ENCODE measurements at regions not wholly inside any gene's neighbourhood (a gene's known extent, or its start where the extent isn't known, plus 50 kb on each side); places are given as distances from the start of the nearest gene placed in this dataset.

DNA sequence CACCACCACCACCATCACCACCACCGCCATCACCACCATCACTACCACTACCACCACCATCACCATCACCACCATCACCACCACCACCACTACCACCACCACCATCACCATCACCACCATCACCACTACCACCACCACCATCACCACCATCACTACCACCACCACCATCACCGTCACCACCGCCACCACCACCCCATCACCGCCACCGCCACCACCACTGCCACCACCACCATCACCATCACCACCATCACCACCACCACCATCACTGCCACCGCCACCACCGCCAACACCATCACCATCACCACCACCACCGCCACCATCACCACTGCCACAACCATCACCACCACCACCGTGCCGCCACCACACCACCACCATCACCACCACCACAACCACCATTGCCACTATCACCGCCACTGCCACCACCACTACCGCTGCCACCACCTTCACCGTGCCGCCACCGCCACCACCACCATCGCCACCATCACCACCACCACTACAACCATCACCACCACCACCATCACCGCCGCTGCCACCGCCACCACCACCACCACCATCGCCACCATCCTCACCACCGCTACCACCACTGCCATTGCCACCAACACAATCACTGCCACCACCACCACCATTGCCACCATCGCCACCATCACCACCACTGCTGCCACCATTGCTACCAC, 1511.3 kb upstream of the AGA start:
- DNase-seq (ENCODE audit: low read depth), result no peak
- H3K4me3 ChIP-seq (ENCODE audit: low read depth, low read length), result no peak overlapping the region
- TF ChIP-seq CTCF (IDR thresholded peaks at IDR 0.05; ENCODE audit: insufficient read depth, low read length), result no peak

GRCh38 chr4:178955614-178956013, 1513.4 kb upstream of the AGA start:
- no peak for TF ChIP-seq CTCF (IDR thresholded peaks at IDR 0.05; ENCODE audit: insufficient read depth, low read length)
- H3K4me3 ChIP-seq (ENCODE audit: low read depth, low read length), result no peak overlapping the region
- no peak for DNase-seq (ENCODE audit: low read depth)

DNA sequence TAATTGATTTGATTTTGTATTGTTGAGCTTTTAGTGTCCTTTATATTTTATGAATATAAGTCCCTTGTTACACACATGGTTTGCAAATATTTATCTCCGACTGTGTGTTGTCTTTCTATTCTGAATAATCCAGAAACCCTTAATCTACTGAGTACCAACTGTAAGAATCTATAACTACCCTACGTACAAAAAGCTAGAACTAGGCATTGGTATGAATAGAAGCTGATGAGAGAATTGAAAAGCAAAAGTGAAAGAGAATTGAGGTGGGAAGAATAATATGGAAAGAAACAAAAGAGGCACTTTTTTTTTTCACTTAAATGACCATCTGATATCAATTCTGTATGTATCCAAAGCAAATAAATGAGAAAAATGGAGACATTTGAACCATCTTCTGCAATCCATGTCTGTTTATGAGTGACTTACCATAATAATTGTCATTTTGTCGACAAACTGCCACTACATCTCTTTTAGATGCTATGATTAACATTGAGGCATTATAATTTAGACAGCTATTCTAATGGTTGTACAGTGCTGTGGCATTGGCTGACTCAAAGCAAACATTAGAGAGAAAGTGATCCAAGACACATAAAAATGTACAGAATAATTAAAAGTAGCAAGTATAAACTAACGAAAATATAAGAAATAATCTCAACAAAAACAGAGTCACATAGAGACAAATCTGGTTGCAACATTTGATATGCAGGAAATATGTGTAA, 1516.6 kb upstream of the AGA start:
- no peak for DNase-seq (ENCODE audit: low read depth)
- TF ChIP-seq CTCF (IDR thresholded peaks at IDR 0.05; ENCODE audit: insufficient read depth, low read length), result no peak
- H3K4me3 ChIP-seq (ENCODE audit: low read depth, low read length), result no peak overlapping the region

DNA sequence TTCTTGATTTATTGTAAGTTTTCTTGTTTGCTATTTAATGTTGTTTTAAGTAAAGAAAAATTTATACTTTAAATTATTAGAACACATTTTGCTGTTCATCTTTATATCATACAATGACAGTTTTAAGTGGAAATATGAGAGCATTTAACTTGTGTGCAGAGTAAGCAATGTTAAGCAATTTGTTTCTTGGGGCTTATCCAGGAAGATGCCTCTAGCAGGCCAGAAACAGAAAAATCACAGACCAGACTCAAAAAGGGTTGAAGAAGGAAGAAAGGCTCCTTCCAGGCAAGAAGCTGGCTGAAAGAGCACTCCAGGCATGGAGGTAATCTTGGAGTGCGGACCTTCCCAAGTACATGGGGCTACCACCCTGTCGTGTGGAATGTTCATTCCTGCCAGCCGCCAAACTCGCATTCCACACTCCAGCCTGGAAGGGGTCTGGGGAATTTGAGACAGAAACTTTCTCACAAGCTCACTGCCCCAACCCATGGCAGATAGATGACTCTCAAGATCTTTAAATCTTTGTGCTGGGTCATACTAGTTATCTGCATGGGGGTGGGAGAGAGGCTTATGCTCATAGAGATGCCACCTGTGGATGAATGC, 1521.3 kb upstream of the AGA start:
- no peak for TF ChIP-seq CTCF (IDR thresholded peaks at IDR 0.05; ENCODE audit: insufficient read depth, low read length)

DNA sequence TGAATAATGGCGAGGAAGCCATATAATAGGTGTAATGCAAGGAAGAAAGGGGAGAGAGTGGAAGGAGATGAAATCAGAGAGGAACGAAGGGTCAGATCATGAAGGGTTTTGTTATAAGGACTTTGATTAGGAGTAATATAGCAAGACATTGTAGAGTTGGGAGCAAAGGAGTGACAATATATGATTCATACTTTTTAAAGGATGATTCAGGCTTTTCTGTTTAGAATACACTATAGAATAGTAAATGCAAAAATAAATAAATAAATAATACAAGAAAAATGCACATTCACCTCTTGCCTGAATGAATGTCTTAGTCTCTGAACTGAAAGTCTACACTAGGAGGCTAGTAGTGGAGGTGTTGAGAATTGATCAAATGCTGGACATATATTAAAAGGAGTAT, 1524.4 kb upstream of the AGA start:
- no peak for TF ChIP-seq CTCF (IDR thresholded peaks at IDR 0.05; ENCODE audit: insufficient read depth, low read length)

More for the DNA sequence above, 1521.3 kb upstream of the AGA start:
- DNase-seq (ENCODE audit: low read depth), result no peak
- no peak overlapping the region for H3K4me3 ChIP-seq (ENCODE audit: low read depth, low read length)

GRCh38 chr4:178970433-178971140, 1528.3 kb upstream of the AGA start:
- DNase-seq (ENCODE audit: low read depth), result no peak
- no peak for TF ChIP-seq CTCF (IDR thresholded peaks at IDR 0.05; ENCODE audit: insufficient read depth, low read length)
- H3K4me3 ChIP-seq (ENCODE audit: low read depth, low read length), result no peak overlapping the region

More for the DNA sequence above, 1524.4 kb upstream of the AGA start:
- DNase-seq (ENCODE audit: low read depth), result no peak
- H3K4me3 ChIP-seq (ENCODE audit: low read depth, low read length), result no peak overlapping the region
